SK-N-SH (cell line): ENCODE measurements at regions not wholly inside any gene's neighbourhood (a gene's known extent, or its start where the extent isn't known, plus 50 kb on each side); places are given as distances from the start of the nearest gene placed in this dataset.

Experiments
- CTCF ChIA-PET: fragments of 300-600, 350-600 bp; formaldehyde crosslinking; extraction: SDS; loops from one replicate; lab custom pipeline; 2021; lab: Yijun Ruan, JAX
- POLR2A ChIA-PET: fragments of 350-600 bp; sonication (Branson Sonifier 250); formaldehyde crosslinking; extraction: SDS; loops from one replicate; lab custom pipeline; 2020; ENCODE audit warnings: antibody characterized with exemption, inconsistent platforms; lab: Yijun Ruan, JAX
- DNase-seq: peaks from one replicate; pipeline ENCODE4 v3.0.0; 2012
- H2AFZ ChIP-seq: fragments of 200-600 bp; sonication (generic); 2 replicates; pipeline ENCODE4 v1.8.1; 2016; ENCODE audit warnings: antibody characterized with exemption, mild to moderate bottlenecking, low read depth
- H3F3A ChIP-seq: fragments of 200-600 bp; sonication (generic); replicated peaks from 2 replicates; pipeline ENCODE3; 2016; ENCODE audit warnings: antibody characterized with exemption, mild to moderate bottlenecking; ENCODE audit not compliant: insufficient read depth
- H3K27ac ChIP-seq, 2 experiments: fragments of 200-500 bp in 1 of 2; fragments of 200-600 bp in 1 of 2; sonication (Bioruptor generic) in 1 of 2; sonication (generic), shearing (Covaris generic) in 1 of 2; 2 replicates each; pipeline versions ENCODE4 v1.5.1 to v1.6.1; 2014 to 2016; ENCODE audit warnings: low read depth in 2 of 2, inconsistent platforms in 1 of 2, low read length in 1 of 2, mild to moderate bottlenecking in 1 of 2, mixed read lengths in 1 of 2
- H3K27me3 ChIP-seq: fragments of 200-600 bp; sonication (generic), shearing (Covaris generic); 2 replicates; pipeline ENCODE4 v1.6.1; 2016; ENCODE audit warnings: mixed run types; ENCODE audit not compliant: insufficient read depth
- H3K36me3 ChIP-seq, 2 experiments: fragments of 200-500 bp in 1 of 2; fragments of 200-600 bp in 1 of 2; sonication (Bioruptor generic) in 1 of 2; sonication (generic) in 1 of 2; replicated peaks in 1 of 2; 2 replicates each; pipeline versions ENCODE3 to v1.5.1; 2014 to 2016; ENCODE audit warnings: low read length in 1 of 2, mild to moderate bottlenecking in 1 of 2; ENCODE audit not compliant: insufficient read depth in 2 of 2, control insufficient read depth in 1 of 2
- H3K4me1 ChIP-seq, 2 experiments: fragments of 200-500 bp in 1 of 2; fragments of 200-600 bp in 1 of 2; sonication (Bioruptor generic) in 1 of 2; sonication (generic), shearing (Covaris generic) in 1 of 2; 2 replicates each; pipeline versions ENCODE4 v1.5.1 to v1.6.1; 2014 to 2016; ENCODE audit warnings: low read depth in 1 of 2, low read length in 1 of 2, mixed run types in 1 of 2; ENCODE audit not compliant: insufficient read depth in 2 of 2, control insufficient read depth in 1 of 2
- H3K4me2 ChIP-seq: fragments of 200-600 bp; sonication (generic), shearing (Covaris generic); 2 replicates; pipeline ENCODE4 v1.6.1; 2017; ENCODE audit warnings: mixed run types
- H3K4me3 ChIP-seq, 2 experiments: fragments of 200-500 bp in 1 of 2; fragments of 200-600 bp in 1 of 2; sonication (Bioruptor generic) in 1 of 2; sonication (generic), shearing (Covaris generic) in 1 of 2; 2 replicates each; pipeline versions ENCODE4 v1.5.1 to v1.8.1; 2014 to 2016; ENCODE audit warnings: low read depth in 2 of 2, inconsistent platforms in 1 of 2, low read length in 1 of 2, mild to moderate bottlenecking in 1 of 2, mixed read lengths in 1 of 2, moderate library complexity in 1 of 2
- H3K79me2 ChIP-seq: fragments of 200-600 bp; sonication (generic); 2 replicates; pipeline ENCODE4 v1.8.1; 2017; ENCODE audit warnings: mild to moderate bottlenecking; ENCODE audit not compliant: insufficient read depth
- H3K9ac ChIP-seq: fragments of 200-600 bp; sonication (generic); 2 replicates; pipeline ENCODE4 v1.6.1; 2017; ENCODE audit warnings: mixed run types
- H3K9me2 ChIP-seq: fragments of 200-600 bp; sonication (generic); 2 replicates; pipeline ENCODE4 v1.6.1; 2017; ENCODE audit warnings: mixed run types
- H3K9me3 ChIP-seq: fragments of 200-600 bp; sonication (generic); 2 replicates; pipeline ENCODE4 v1.6.1; 2017; ENCODE audit warnings: mixed run types, mild to moderate bottlenecking, moderate library complexity
- H4K20me1 ChIP-seq: fragments of 200-600 bp; sonication (generic); 2 replicates; pipeline ENCODE4 v1.6.1; 2017; ENCODE audit warnings: mild to moderate bottlenecking, mixed run types; ENCODE audit not compliant: insufficient read depth
- CHD2 ChIP-seq: fragments of 150-350 bp; IDR thresholded peaks from 2 replicates; pipeline ENCODE4 v1.6.1; 2018; ENCODE audit warnings: low read length; ENCODE audit not compliant: partially characterized antibody
- ELF1 ChIP-seq: IDR thresholded peaks from 2 replicates; pipeline ENCODE4 v1.4.0; 2012
- FOSL2 ChIP-seq: IDR thresholded peaks from 2 replicates; pipeline ENCODE4 v1.4.0; 2012; ENCODE audit warnings: low read depth, mild to moderate bottlenecking, moderate library complexity, borderline replicate concordance
- FOXJ3 ChIP-seq: sonication (generic); formaldehyde crosslinking; IDR thresholded peaks from 2 replicates; pipeline ENCODE4 v1.5.1; 2020; ENCODE audit warnings: mild to moderate bottlenecking, missing genetic modification reagents
- FOXM1 ChIP-seq: IDR thresholded peaks from 2 replicates; pipeline ENCODE4 v1.4.0; 2012; ENCODE audit warnings: low read depth, mild to moderate bottlenecking
- GABPA ChIP-seq: IDR thresholded peaks from 2 replicates; pipeline ENCODE4 v1.4.0; 2012; ENCODE audit warnings: low read depth, mild to moderate bottlenecking
- GATA2 ChIP-seq: sonication (generic); formaldehyde crosslinking; IDR thresholded peaks from 2 replicates; pipeline ENCODE4 v1.5.0; 2020; ENCODE audit warnings: mild to moderate bottlenecking, missing genetic modification reagents
- JUND ChIP-seq: IDR thresholded peaks from 2 replicates; pipeline ENCODE4 v1.4.0; 2012
- MEF2A ChIP-seq: IDR thresholded peaks from 2 replicates; pipeline ENCODE4 v1.4.0; 2012; ENCODE audit warnings: low read depth, borderline replicate concordance
- NFIC ChIP-seq: IDR thresholded peaks from 2 replicates; pipeline ENCODE4 v1.4.0; 2012; ENCODE audit warnings: borderline replicate concordance
- RAD21 ChIP-seq: IDR thresholded peaks from 2 replicates; pipeline ENCODE4 v1.6.1; 2012; ENCODE audit warnings: mild to moderate bottlenecking, low read length
- RCOR1 ChIP-seq: fragments of 150-350 bp; IDR thresholded peaks from 2 replicates; pipeline ENCODE4 v1.6.1; 2017; ENCODE audit warnings: antibody characterized with exemption, low read length
- RFX5 ChIP-seq: IDR thresholded peaks from 2 replicates; pipeline ENCODE4 v1.6.1; 2012; ENCODE audit warnings: mild to moderate bottlenecking, improper control_type of control experiment, low read length
- RXRA ChIP-seq: IDR thresholded peaks from 2 replicates; pipeline ENCODE4 v1.4.0; 2012; ENCODE audit warnings: low read depth, mild to moderate bottlenecking, borderline replicate concordance
- TAF1 ChIP-seq: IDR thresholded peaks from 2 replicates; pipeline ENCODE4 v1.6.1; 2012; ENCODE audit warnings: low read depth, mild to moderate bottlenecking, low read length, moderate library complexity, borderline replicate concordance
- TCF12 ChIP-seq: IDR thresholded peaks from 2 replicates; pipeline ENCODE4 v1.4.0; 2012
- TEAD4 ChIP-seq: IDR thresholded peaks from 2 replicates; pipeline ENCODE4 v1.4.0; 2012; ENCODE audit warnings: mild to moderate bottlenecking, borderline replicate concordance; ENCODE audit not compliant: insufficient read depth
- WGBS: methylation state at CpG from one replicate; pipeline ENCODE4 v1.1.6; 2017; ENCODE audit warnings: low lambda C conversion rate; 5-methylcytosine and 5-hydroxymethylcytosine counted together
- TF ChIP-seq, protein P1 (sequence below): IDR thresholded peaks from 2 replicates; pipeline ENCODE4 v1.4.0; 2012; ENCODE audit warnings: low read depth
- TF ChIP-seq, protein P2 (sequence below): fragments of 150-350 bp; IDR thresholded peaks from 2 replicates; pipeline ENCODE4 v1.6.1; 2016; ENCODE audit warnings: mild to moderate bottlenecking, low read depth, low read length
- TF ChIP-seq, protein P3 (sequence below): IDR thresholded peaks from 2 replicates; pipeline ENCODE4; 2012
- TF ChIP-seq, protein P4 (sequence below): fragments of 150-350 bp; IDR thresholded peaks from 2 replicates; pipeline ENCODE4 v1.6.1; 2017; ENCODE audit warnings: antibody characterized with exemption, low read length, low read depth, borderline replicate concordance

DNA sequence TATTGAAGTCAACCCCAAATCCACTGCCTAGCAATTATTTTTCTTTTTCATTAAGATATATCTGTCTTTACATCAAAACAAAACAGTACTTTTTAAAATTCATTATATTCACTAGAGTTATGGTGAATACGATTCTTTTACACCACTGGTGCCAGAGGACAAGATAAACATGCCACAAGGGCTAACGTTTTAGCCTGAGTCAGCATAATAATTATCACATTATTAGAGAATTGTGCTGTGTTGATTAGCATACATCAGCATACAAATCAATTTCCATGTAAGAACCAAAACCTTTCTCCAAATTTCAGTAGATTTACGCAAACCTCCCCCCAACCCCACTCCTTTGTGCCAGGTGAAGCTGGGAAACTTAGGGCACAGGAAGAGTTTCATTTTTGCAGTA is 131.1 kb upstream of the TMEM106B start:
- Histone ChIP-seq H3K36me3 (no peaks in the 10 kb centered on the region), H3K27me3 (no peaks in the 10 kb centered on the region), H3K4me1 (no peaks in the 10 kb centered on the region; a peak in 1 of 4 replicates), H3K4me3 (no peak overlapping the region), H3K9me3 (no peaks in the 10 kb centered on the region), H3F3A (no peaks in the 10 kb centered on the region), H3K9ac (no peak overlapping the region), H3K9me2 (no peaks in the 10 kb centered on the region), H3K4me2 (no peak overlapping the region), H3K27ac (no peak overlapping the region), H3K79me2 (no peaks in the 10 kb centered on the region), H4K20me1 (no peaks in the 10 kb centered on the region), H2AFZ (no peak overlapping the region)
- no peak for DNase-seq
- 50% methylated on average over 3 of the region's 3 CpGs for WGBS
- ChIA-PET CTCF (interaction anchor here (1.1 to 1.5 kb wide), 3 partner anchors 12 to 34 kb away, joined by 3 to 6 read pairs (median 4); no protein-coding TSS in a partner anchor), POLR2A (no interaction called here)
- TF ChIP-seq RFX5 (no peak), FOXJ3 (CRISPR knock-in tag) (no peak), GABPA (no peak), FOXM1 (no peak), NFIC (no peak), RXRA (no peak), TEAD4 (no peak), CHD2 (no peak), FOSL2 (no peak), MEF2A (no peak), GATA2 (CRISPR knock-in tag) (no peak), JUND (no peak), ELF1 (no peak), TCF12 (no peak), RAD21 (no peak), RCOR1 (no peak)
- TF ChIP-seq, protein P1, sequence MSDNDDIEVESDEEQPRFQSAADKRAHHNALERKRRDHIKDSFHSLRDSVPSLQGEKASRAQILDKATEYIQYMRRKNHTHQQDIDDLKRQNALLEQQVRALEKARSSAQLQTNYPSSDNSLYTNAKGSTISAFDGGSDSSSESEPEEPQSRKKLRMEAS = no peak
- TF ChIP-seq, protein P2, sequence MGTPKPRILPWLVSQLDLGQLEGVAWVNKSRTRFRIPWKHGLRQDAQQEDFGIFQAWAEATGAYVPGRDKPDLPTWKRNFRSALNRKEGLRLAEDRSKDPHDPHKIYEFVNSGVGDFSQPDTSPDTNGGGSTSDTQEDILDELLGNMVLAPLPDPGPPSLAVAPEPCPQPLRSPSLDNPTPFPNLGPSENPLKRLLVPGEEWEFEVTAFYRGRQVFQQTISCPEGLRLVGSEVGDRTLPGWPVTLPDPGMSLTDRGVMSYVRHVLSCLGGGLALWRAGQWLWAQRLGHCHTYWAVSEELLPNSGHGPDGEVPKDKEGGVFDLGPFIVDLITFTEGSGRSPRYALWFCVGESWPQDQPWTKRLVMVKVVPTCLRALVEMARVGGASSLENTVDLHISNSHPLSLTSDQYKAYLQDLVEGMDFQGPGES = no peak
- TF ChIP-seq, protein P3, sequence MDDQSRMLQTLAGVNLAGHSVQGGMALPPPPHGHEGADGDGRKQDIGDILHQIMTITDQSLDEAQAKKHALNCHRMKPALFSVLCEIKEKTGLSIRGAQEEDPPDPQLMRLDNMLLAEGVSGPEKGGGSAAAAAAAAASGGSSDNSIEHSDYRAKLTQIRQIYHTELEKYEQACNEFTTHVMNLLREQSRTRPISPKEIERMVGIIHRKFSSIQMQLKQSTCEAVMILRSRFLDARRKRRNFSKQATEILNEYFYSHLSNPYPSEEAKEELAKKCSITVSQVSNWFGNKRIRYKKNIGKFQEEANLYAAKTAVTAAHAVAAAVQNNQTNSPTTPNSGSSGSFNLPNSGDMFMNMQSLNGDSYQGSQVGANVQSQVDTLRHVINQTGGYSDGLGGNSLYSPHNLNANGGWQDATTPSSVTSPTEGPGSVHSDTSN = no peak

DNA sequence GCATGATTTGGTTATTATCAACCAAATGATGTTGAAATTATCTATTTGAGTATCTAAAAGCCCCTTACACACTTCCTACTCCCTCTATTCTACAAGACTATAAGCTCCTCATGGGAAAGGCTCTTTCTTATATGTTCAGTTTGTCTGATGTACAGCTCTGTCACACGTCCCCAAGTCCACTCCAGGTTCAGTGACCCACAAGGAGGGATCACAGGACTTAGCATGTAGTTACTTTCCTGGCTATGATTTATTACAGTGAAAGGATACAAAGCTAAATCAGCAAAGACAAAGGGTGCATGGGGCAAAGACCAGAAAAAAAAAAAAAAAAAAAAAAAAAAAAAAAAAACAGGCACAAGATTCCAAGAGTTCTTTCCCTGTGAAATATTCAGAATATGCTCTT is 125.6 kb upstream of the TMEM106B start:
- no peaks in the 10 kb centered on the region for H3K27me3 ChIP-seq
- H2AFZ ChIP-seq = no peak overlapping the region
- no peak overlapping the region for H3K4me2 ChIP-seq
- DNase-seq = no peak
- H3K36me3 ChIP-seq = no peaks in the 10 kb centered on the region
- ChIA-PET POLR2A (no interaction called here), CTCF (interaction anchor here (0.6 kb wide), 1 partner anchor 110 kb away, joined by 3 read pairs; no protein-coding TSS in a partner anchor)
- no peaks in the 10 kb centered on the region for H3F3A ChIP-seq
- H3K9me3 ChIP-seq = no peaks in the 10 kb centered on the region
- peaks cover 0 to 6% of the 10 kb centered on the region in 2 experiments; a peak in 2 of 4 replicates for H3K4me1 ChIP-seq
- H3K9me2 ChIP-seq = no peaks in the 10 kb centered on the region
- TF ChIP-seq, protein P4, sequence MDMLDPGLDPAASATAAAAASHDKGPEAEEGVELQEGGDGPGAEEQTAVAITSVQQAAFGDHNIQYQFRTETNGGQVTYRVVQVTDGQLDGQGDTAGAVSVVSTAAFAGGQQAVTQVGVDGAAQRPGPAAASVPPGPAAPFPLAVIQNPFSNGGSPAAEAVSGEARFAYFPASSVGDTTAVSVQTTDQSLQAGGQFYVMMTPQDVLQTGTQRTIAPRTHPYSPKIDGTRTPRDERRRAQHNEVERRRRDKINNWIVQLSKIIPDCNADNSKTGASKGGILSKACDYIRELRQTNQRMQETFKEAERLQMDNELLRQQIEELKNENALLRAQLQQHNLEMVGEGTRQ = no peak
- no peak for TF ChIP-seq TAF1
- TF ChIP-seq, all 33 proteins: peak for 0
- Histone ChIP-seq H3K79me2 (no peaks in the 10 kb centered on the region), H3K9ac (no peak overlapping the region), H3K27ac (no peak overlapping the region), H3K4me3 (no peak overlapping the region), H4K20me1 (no peaks in the 10 kb centered on the region)
- WGBS = 9% methylated on average over 1 of the region's 1 CpG
